OCI-LY7 (cell line): ENCODE measurements at regions not wholly inside any gene's neighbourhood (a gene's known extent, or its start where the extent isn't known, plus 50 kb on each side); places are given as distances from the start of the nearest gene placed in this dataset.

Experiments used
- BruUV-seq: library from RNA; stranded (reverse); fragments of 400-500 nt; replicated peaks from 2 replicates; lab custom pipeline; 2021; lab: Mats Ljungman, UMichigan
- CTCF ChIA-PET: fragments of 300-600 bp; sonication (Branson Sonifier 250); formaldehyde crosslinking; loops from one replicate; lab custom pipeline; 2022; ENCODE audit warnings: antibody characterized with exemption; ENCODE audit not compliant: unreplicated experiment; lab: Charles Lee
- POLR2A ChIA-PET: fragments of 300-600 bp; sonication (Branson Sonifier 250); formaldehyde crosslinking; loops from one replicate; lab custom pipeline; 2022; ENCODE audit warnings: antibody characterized with exemption; lab: Charles Lee
- DNase-seq: peaks from one replicate; pipeline ENCODE4 v3.0.0-alpha.2; 2015; ENCODE audit warnings: low spot score
- H2AFZ ChIP-seq: fragments of 200-600 bp; sonication (generic), shearing (Covaris generic); 2 replicates; pipeline ENCODE4 v1.6.1; 2014; ENCODE audit warnings: mild to moderate bottlenecking, antibody characterized with exemption, low read length, moderate library complexity
- H3K27ac ChIP-seq: fragments of 200-600 bp; sonication (generic); 2 replicates; pipeline ENCODE4 v1.5.1; 2014; ENCODE audit warnings: mixed run types, low read depth, mild to moderate bottlenecking, moderate library complexity, low read length, inconsistent platforms; ENCODE audit not compliant: poor library complexity, severe bottlenecking
- H3K36me3 ChIP-seq: fragments of 200-600 bp; sonication (generic); 2 replicates; pipeline ENCODE4 v1.6.1; 2014; ENCODE audit warnings: mild to moderate bottlenecking, antibody characterized with exemption, low read length, moderate library complexity, mixed read lengths; ENCODE audit not compliant: insufficient read depth
- H3K4me1 ChIP-seq: fragments of 200-600 bp; sonication (generic); 2 replicates; pipeline ENCODE4 v1.5.1; 2014; ENCODE audit warnings: mild to moderate bottlenecking, low read length; ENCODE audit not compliant: insufficient read depth, poor library complexity, severe bottlenecking
- H3K4me2 ChIP-seq: fragments of 200-600 bp; sonication (generic); 2 replicates; pipeline ENCODE4 v1.6.1; 2014; ENCODE audit warnings: mild to moderate bottlenecking, low read length
- H3K4me3 ChIP-seq: fragments of 200-600 bp; sonication (generic); 2 replicates; pipeline ENCODE4 v1.5.1; 2014; ENCODE audit warnings: mild to moderate bottlenecking, low read depth, low read length; ENCODE audit not compliant: poor library complexity, severe bottlenecking
- H3K79me2 ChIP-seq: fragments of 200-600 bp; sonication (generic); 2 replicates; pipeline ENCODE4 v1.6.1; 2016; ENCODE audit warnings: low read depth, mild to moderate bottlenecking, low read length, moderate library complexity, mixed read lengths; ENCODE audit not compliant: insufficient read depth
- H3K9me2 ChIP-seq: fragments of 200-600 bp; sonication (generic); 2 replicates; pipeline ENCODE4 v1.6.1; 2016; ENCODE audit warnings: mild to moderate bottlenecking, low read length, mixed read lengths; ENCODE audit not compliant: insufficient read depth
- H3K9me3 ChIP-seq: fragments of 200-600 bp; sonication (generic); 2 replicates; pipeline ENCODE4 v1.6.1; 2014; ENCODE audit warnings: mild to moderate bottlenecking, mixed run types, low read length, mixed read lengths
- H4K20me1 ChIP-seq: fragments of 200-600 bp; sonication (generic); 2 replicates; pipeline ENCODE4 v1.6.1; 2014; ENCODE audit warnings: mild to moderate bottlenecking, antibody characterized with exemption, low read length, moderate library complexity, mixed read lengths; ENCODE audit not compliant: insufficient read depth
- CTCF ChIP-seq: fragments of 200-600 bp; sonication (generic); conservative IDR thresholded peaks from 2 replicates; pipeline ENCODE4 v1.5.1; 2014; ENCODE audit warnings: mild to moderate bottlenecking, antibody characterized with exemption, low read length, moderate library complexity, mixed read lengths
- EZH2phosphoT487 ChIP-seq: fragments of 200-600 bp; sonication (generic); IDR thresholded peaks from 2 replicates; pipeline ENCODE4 v1.6.1; 2018; ENCODE audit warnings: low read depth, borderline replicate concordance, mild to moderate bottlenecking, mixed run types, antibody characterized with exemption, low read length, moderate library complexity, mixed read lengths
- intact Hi-C: fragments of 100-400 bp; cut with micrococcal nuclease; formaldehyde crosslinking; loops from one replicate; pipeline ENCODE4 v1.10.0; 2022; ENCODE audit not compliant: unreplicated experiment

GRCh38 chr2:7281231-7282201, 364.3 kb downstream of the RNF144A start:
- Histone ChIP-seq H2AFZ (no peak overlapping the region), H3K79me2 (no peaks in the 10 kb centered on the region), H3K4me3 (no peak overlapping the region), H3K9me2 (no peaks in the 10 kb centered on the region), H3K27ac (no peak overlapping the region), H3K36me3 (no peaks in the 10 kb centered on the region), H3K9me3 (no peaks in the 10 kb centered on the region), H4K20me1 (no peaks in the 10 kb centered on the region), H3K4me1 (no peaks in the 10 kb centered on the region), H3K4me2 (no peak overlapping the region)
- intact Hi-C loops = no loop called here
- BruUV-seq = no TSS peak
- no peak for TF ChIP-seq EZH2phosphoT487
- no peak for TF ChIP-seq CTCF
- ChIA-PET POLR2A (interaction anchor here (0.7 kb wide), 2 partner anchors 112 to 387 kb away, joined by 3 to 6 read pairs; no protein-coding TSS in a partner anchor), CTCF (no interaction called here)
- DNase-seq = no peak

- no TSS peak for BruUV-seq
- H3K79me2 ChIP-seq = no peaks in the 10 kb centered on the region
- H4K20me1 ChIP-seq = no peaks in the 10 kb centered on the region
- no peak for TF ChIP-seq EZH2phosphoT487
- TF ChIP-seq CTCF = no peak
- H3K9me3 ChIP-seq = no peaks in the 10 kb centered on the region
- no peak overlapping the region for H3K27ac ChIP-seq
- POLR2A ChIA-PET = no interaction called here
- CTCF ChIA-PET = no interaction called here
- no peak overlapping the region for H3K4me3 ChIP-seq
- no peaks in the 10 kb centered on the region for H3K9me2 ChIP-seq
- no peaks in the 10 kb centered on the region for H3K36me3 ChIP-seq
- H2AFZ ChIP-seq = no peak overlapping the region
- intact Hi-C loops = no loop called here
- no peak overlapping the region for H3K4me2 ChIP-seq
- no peak for DNase-seq
- H3K4me1 ChIP-seq = no peaks in the 10 kb centered on the region
Observed at GRCh38 chr2:7286120-7286519, 368.9 kb downstream of the RNF144A start.

GRCh38 chr2:7288484-7288883, 371.3 kb downstream of the RNF144A start:
- POLR2A ChIA-PET = no interaction called here
- BruUV-seq = no TSS peak
- intact Hi-C loops = no loop called here

More at GRCh38 chr2:7288484-7288883, 371.3 kb downstream of the RNF144A start:
- Histone ChIP-seq H2AFZ (no peak overlapping the region), H3K4me1 (no peaks in the 10 kb centered on the region), H3K9me2 (no peaks in the 10 kb centered on the region), H4K20me1 (no peaks in the 10 kb centered on the region), H3K9me3 (no peaks in the 10 kb centered on the region), H3K4me2 (no peak overlapping the region), H3K79me2 (no peaks in the 10 kb centered on the region), H3K36me3 (no peaks in the 10 kb centered on the region), H3K27ac (no peak overlapping the region), H3K4me3 (no peak overlapping the region)
- no peak for DNase-seq
- CTCF ChIA-PET = no interaction called here
- TF ChIP-seq EZH2phosphoT487 (no peak), CTCF (no peak)
